ENCODE measurements at regions not wholly inside any gene's neighbourhood (a gene's known extent, or its start where the extent isn't known, plus 50 kb on each side); places are given as distances from the start of the nearest gene placed in this dataset.
"Not testable (repeated sequence)": the region's sequence is repeated elsewhere in the genome, so short reads cannot be mapped to it uniquely, and the experiment has no call there.

DNA sequence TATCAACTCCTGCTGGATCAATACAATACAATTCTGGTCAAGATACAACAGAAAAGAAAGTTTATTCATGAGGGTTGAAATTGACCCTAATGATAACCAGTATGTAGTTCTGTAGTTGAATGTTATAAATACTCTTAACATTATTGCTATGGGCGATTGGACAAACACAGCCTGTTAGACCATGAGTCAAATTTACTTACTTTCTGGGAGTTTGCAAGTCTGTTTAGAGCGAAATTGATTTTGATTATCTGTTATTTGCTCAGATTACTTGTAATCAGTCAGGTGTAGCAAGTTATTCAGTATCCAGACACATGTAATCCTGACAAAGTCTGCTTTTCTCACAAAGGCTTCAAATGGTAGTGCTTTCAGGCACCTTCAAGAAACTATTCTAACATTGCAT, 216.6 kb upstream of the B3GALT2 start:
- Histone ChIP-seq H3K4me2 (ENCODE audit: low read length) (no peak overlapping the region), H3K9me3 (replicated peaks; ENCODE audit: low read length) (no peaks in the 10 kb centered on the region), H3K4me1 (ENCODE audit: control insufficient read depth, insufficient read depth, low read length) (peaks cover 2% of the 10 kb centered on the region), H3K27me3 (ENCODE audit: control insufficient read depth, insufficient read depth, low read length) (no peaks in the 10 kb centered on the region), H3K9ac (ENCODE audit: low read depth, low read length) (no peak overlapping the region), H3K36me3 (ENCODE audit: insufficient read depth, low read length) (no peaks in the 10 kb centered on the region), H3K4me3 (ENCODE audit: low read length) (no peak overlapping the region)

- H3K36me3 ChIP-seq (ENCODE audit: insufficient read depth, low read length) = no peaks in the 10 kb centered on the region
- H3K4me2 ChIP-seq (ENCODE audit: low read length) = no peak overlapping the region
- H3K27me3 ChIP-seq (ENCODE audit: control insufficient read depth, insufficient read depth, low read length) = no peaks in the 10 kb centered on the region
- no peak overlapping the region for H3K4me3 ChIP-seq (ENCODE audit: low read length)
- no peaks in the 10 kb centered on the region for H3K9me3 ChIP-seq (replicated peaks; ENCODE audit: low read length)
- no peak overlapping the region for H3K9ac ChIP-seq (ENCODE audit: low read depth, low read length)
- peaks cover 2% of the 10 kb centered on the region for H3K4me1 ChIP-seq (ENCODE audit: control insufficient read depth, insufficient read depth, low read length)
Observed at GRCh38 chr1:193402037-193402436, 215.6 kb upstream of the B3GALT2 start.

DNA sequence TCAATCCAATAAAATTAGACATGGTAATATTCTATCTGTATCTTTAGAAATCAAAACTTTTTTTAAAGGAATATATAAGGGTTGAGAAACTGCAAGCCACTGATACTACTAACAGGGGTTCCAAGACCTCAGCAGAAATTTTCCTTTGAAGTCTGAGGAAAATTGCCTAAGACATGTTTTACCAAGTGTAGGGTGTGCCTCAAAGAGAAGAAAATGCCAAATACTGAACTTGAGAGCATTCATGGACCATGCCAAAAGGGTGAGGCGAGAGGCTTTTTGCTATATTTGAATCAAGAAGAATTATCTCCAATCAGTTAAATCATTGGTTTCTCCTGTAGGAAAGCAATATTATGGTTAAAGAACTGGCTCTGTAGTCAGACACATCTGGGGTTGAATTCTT, 207.9 kb upstream of the B3GALT2 start:
- H3K9ac ChIP-seq (ENCODE audit: low read depth, low read length) = no peak overlapping the region
- H3K27me3 ChIP-seq (ENCODE audit: control insufficient read depth, insufficient read depth, low read length) = no peaks in the 10 kb centered on the region
- H3K4me1 ChIP-seq (ENCODE audit: control insufficient read depth, insufficient read depth, low read length) = peaks cover 9% of the 10 kb centered on the region
- no peak overlapping the region for H3K4me3 ChIP-seq (ENCODE audit: low read length)
- no peak overlapping the region for H3K4me2 ChIP-seq (ENCODE audit: low read length)
- H3K36me3 ChIP-seq (ENCODE audit: insufficient read depth, low read length) = no peaks in the 10 kb centered on the region
- no peaks in the 10 kb centered on the region for H3K9me3 ChIP-seq (replicated peaks; ENCODE audit: low read length)

GRCh38 chr1:193392686-193393085, 206.3 kb upstream of the B3GALT2 start:
- H3K4me1 ChIP-seq (ENCODE audit: control insufficient read depth, insufficient read depth, low read length) = peaks cover 9% of the 10 kb centered on the region
- H3K27me3 ChIP-seq (ENCODE audit: control insufficient read depth, insufficient read depth, low read length) = no peaks in the 10 kb centered on the region
- no peaks in the 10 kb centered on the region for H3K36me3 ChIP-seq (ENCODE audit: insufficient read depth, low read length)
- H3K4me2 ChIP-seq (ENCODE audit: low read length) = no peak overlapping the region
- no peak overlapping the region for H3K9ac ChIP-seq (ENCODE audit: low read depth, low read length)
- H3K4me3 ChIP-seq (ENCODE audit: low read length) = no peak overlapping the region
- no peaks in the 10 kb centered on the region for H3K9me3 ChIP-seq (replicated peaks; ENCODE audit: low read length)

DNA sequence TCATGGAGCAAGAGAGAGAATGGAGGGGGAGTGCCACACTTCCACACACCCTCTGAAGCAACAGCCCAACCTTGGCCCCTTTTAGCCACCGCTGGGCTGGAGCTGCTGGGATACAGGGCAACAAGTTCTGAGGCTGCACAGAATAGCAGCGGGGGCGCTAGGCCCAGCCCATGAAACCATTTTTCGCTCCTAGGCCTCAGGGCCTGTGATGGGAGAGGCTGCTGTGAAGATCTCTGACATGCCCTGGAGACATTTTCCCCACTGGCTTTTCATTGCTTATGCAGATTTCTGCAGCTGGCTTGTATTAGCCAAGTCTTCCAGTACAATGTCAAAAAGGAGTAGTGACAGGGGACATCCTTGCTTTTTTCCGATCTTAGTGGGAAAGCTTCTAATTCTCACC, 202.3 kb upstream of the B3GALT2 start:
- Histone ChIP-seq H3K27me3 (ENCODE audit: control insufficient read depth, insufficient read depth, low read length) (no peaks in the 10 kb centered on the region), H3K4me1 (ENCODE audit: control insufficient read depth, insufficient read depth, low read length) (no peaks in the 10 kb centered on the region), H3K9me3 (replicated peaks; ENCODE audit: low read length) (no peaks in the 10 kb centered on the region), H3K4me2 (ENCODE audit: low read length) (no peak overlapping the region), H3K36me3 (ENCODE audit: insufficient read depth, low read length) (no peaks in the 10 kb centered on the region), H3K9ac (ENCODE audit: low read depth, low read length) (no peak overlapping the region), H3K4me3 (ENCODE audit: low read length) (no peak overlapping the region)

DNA sequence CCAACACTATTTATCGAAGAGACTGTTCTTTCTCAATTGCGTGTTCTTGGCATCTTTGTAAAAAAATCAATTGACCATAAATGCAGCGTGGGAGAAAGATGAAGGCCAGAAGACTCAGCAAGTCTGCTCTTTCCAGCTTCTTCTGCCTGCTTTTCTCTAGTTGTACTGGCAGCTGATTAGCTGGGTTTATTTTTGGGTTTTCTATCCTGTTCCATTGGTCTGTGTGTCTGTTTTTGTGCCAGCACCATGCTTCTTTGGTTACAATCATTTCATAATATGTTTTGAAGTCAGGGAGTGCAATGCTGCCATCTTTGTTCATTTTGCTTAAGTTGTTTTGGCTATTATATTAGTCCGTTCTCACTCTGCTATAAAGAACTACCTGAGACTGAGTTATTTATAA, 201.8 kb upstream of the B3GALT2 start:
- no peaks in the 10 kb centered on the region for H3K9me3 ChIP-seq (replicated peaks; ENCODE audit: low read length)
- no peak overlapping the region for H3K4me3 ChIP-seq (ENCODE audit: low read length)
- H3K4me1 ChIP-seq (ENCODE audit: control insufficient read depth, insufficient read depth, low read length) = no peaks in the 10 kb centered on the region
- no peak overlapping the region for H3K9ac ChIP-seq (ENCODE audit: low read depth, low read length)
- no peak overlapping the region for H3K4me2 ChIP-seq (ENCODE audit: low read length)
- H3K36me3 ChIP-seq (ENCODE audit: insufficient read depth, low read length) = no peaks in the 10 kb centered on the region
- no peaks in the 10 kb centered on the region for H3K27me3 ChIP-seq (ENCODE audit: control insufficient read depth, insufficient read depth, low read length)

DNA sequence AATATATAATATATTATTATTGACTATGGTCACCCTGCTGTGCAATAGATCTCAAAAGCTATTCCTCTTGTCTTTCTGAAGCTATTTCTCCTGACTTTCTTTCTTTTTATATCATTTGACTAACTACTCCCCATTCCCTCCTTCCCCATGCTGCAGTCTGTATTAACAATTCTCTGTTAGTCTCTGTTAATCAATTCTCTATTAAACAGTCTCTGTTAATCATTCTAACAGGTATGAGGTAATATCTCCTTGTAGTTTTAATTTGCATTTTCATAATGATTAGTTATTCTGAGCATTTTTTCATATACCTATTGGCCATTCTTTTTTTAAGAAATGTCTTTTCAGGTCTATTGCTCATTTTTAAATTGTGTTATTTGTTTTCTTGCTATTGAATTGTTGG, 201.0 kb upstream of the B3GALT2 start:
- Histone ChIP-seq H3K4me3 (ENCODE audit: low read length) (no peak overlapping the region), H3K4me2 (ENCODE audit: low read length) (no peak overlapping the region), H3K27me3 (ENCODE audit: control insufficient read depth, insufficient read depth, low read length) (no peaks in the 10 kb centered on the region), H3K4me1 (ENCODE audit: control insufficient read depth, insufficient read depth, low read length) (no peaks in the 10 kb centered on the region), H3K9me3 (replicated peaks; ENCODE audit: low read length) (no peaks in the 10 kb centered on the region), H3K36me3 (ENCODE audit: insufficient read depth, low read length) (no peaks in the 10 kb centered on the region), H3K9ac (ENCODE audit: low read depth, low read length) (no peak overlapping the region)

DNA sequence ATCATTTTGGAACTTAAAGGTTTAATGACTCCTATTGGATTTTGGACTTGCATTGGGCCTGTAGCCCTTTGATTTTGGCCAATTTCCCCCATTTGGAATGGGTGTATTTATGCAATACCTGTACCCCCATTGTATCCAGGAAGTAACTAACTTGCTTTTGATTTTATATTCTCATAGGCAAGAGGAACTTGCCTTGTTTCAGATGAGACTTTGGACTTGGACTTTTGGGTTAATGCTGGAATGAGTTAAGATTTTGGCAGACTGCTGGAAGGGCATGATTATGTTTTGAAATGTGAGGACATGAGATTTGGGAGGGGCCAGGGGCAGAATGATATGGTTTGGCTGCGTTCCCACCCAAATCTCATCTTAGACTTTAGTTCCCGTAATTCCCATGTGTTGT, 192.0 kb upstream of the B3GALT2 start:
- not testable (repeated sequence) for H3K9me3 ChIP-seq (replicated peaks; ENCODE audit: low read length); H3K4me2 ChIP-seq (ENCODE audit: low read length); H3K9ac ChIP-seq (ENCODE audit: low read depth, low read length); H3K36me3 ChIP-seq (ENCODE audit: insufficient read depth, low read length); H3K27me3 ChIP-seq (ENCODE audit: control insufficient read depth, insufficient read depth, low read length); H3K4me1 ChIP-seq (ENCODE audit: control insufficient read depth, insufficient read depth, low read length); H3K4me3 ChIP-seq (ENCODE audit: low read length)

DNA sequence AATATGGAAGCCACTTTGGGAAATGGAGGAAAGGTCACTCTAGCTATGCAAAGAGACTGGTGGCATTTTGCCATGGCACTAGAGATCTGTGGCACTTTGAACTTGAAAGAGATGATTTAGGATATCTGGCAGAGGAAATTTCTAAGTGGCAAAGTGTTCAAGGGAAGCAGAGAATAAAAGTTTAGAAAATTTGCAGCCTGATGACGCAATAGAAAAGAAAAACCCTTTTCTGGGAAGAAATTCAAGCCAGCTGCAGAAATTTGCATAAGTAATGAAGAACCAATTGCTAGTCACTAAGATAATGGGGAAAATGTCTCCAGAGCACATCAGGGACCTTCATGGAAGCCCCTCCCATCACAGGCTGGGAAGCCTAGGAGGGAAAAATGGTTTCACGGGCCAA, 191.1 kb upstream of the B3GALT2 start:
- Histone ChIP-seq H3K9ac (ENCODE audit: low read depth, low read length) (no peak overlapping the region), H3K36me3 (ENCODE audit: insufficient read depth, low read length) (no peaks in the 10 kb centered on the region), H3K4me2 (ENCODE audit: low read length) (no peak overlapping the region), H3K27me3 (ENCODE audit: control insufficient read depth, insufficient read depth, low read length) (no peaks in the 10 kb centered on the region), H3K4me3 (ENCODE audit: low read length) (no peak overlapping the region), H3K4me1 (ENCODE audit: control insufficient read depth, insufficient read depth, low read length) (no peaks in the 10 kb centered on the region), H3K9me3 (replicated peaks; ENCODE audit: low read length) (no peaks in the 10 kb centered on the region)

GRCh38 chr1:193372553-193372952, 186.1 kb upstream of the B3GALT2 start:
- Histone ChIP-seq H3K9ac (ENCODE audit: low read depth, low read length) (no peak overlapping the region), H3K36me3 (ENCODE audit: insufficient read depth, low read length) (no peaks in the 10 kb centered on the region), H3K4me3 (ENCODE audit: low read length) (no peak overlapping the region), H3K9me3 (replicated peaks; ENCODE audit: low read length) (no peaks in the 10 kb centered on the region), H3K4me2 (ENCODE audit: low read length) (no peak overlapping the region), H3K27me3 (ENCODE audit: control insufficient read depth, insufficient read depth, low read length) (no peaks in the 10 kb centered on the region), H3K4me1 (ENCODE audit: control insufficient read depth, insufficient read depth, low read length) (no peaks in the 10 kb centered on the region)

GRCh38 chr1:193368302-193368701, 181.9 kb upstream of the B3GALT2 start:
- Histone ChIP-seq H3K9me3 (replicated peaks; ENCODE audit: low read length) (no peaks in the 10 kb centered on the region), H3K4me1 (ENCODE audit: control insufficient read depth, insufficient read depth, low read length) (no peaks in the 10 kb centered on the region), H3K9ac (ENCODE audit: low read depth, low read length) (no peak overlapping the region), H3K27me3 (ENCODE audit: control insufficient read depth, insufficient read depth, low read length) (no peaks in the 10 kb centered on the region), H3K4me3 (ENCODE audit: low read length) (no peak overlapping the region), H3K36me3 (ENCODE audit: insufficient read depth, low read length) (no peaks in the 10 kb centered on the region), H3K4me2 (ENCODE audit: low read length) (no peak overlapping the region)

DNA sequence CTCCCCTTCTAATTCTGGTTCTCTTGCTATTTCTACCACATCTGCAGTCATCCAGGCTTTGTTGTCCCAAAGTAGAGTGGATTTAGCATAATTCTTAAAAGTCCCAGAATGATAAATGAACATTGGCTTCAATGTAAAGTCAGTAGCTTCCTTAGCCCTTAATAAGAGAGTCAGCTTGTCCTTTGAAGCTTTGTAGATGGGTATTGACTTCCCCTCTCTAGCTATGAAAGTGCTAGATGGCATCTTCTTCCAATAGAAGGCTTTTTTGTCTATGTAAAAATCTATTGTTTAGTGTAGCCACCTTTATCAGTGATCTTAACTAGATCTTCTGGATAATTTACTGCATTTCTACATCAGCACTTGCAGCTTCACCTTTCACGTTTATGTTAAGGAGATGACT, 181.4 kb upstream of the B3GALT2 start:
- Histone ChIP-seq H3K27me3 (ENCODE audit: control insufficient read depth, insufficient read depth, low read length) (no peaks in the 10 kb centered on the region), H3K4me2 (ENCODE audit: low read length) (no peak overlapping the region), H3K4me1 (ENCODE audit: control insufficient read depth, insufficient read depth, low read length) (no peaks in the 10 kb centered on the region), H3K36me3 (ENCODE audit: insufficient read depth, low read length) (no peaks in the 10 kb centered on the region), H3K9ac (ENCODE audit: low read depth, low read length) (no peak overlapping the region), H3K4me3 (ENCODE audit: low read length) (no peak overlapping the region), H3K9me3 (replicated peaks; ENCODE audit: low read length) (no peaks in the 10 kb centered on the region)

Data from skeletal muscle satellite cell (primary cell).